Liver (tissue), 8 donors: ENCODE measurements at regions not wholly inside any gene's neighbourhood (a gene's known extent, or its start where the extent isn't known, plus 50 kb on each side); places are given as distances from the start of the nearest gene placed in this dataset.
A peak's percentile ranks its signal among the peaks of the same experiment; 100 is the strongest.

Experiments
- DNase-seq: peaks from one replicate; pipeline ENCODE4 v3.0.0-alpha.2; 2017; ENCODE audit warnings: low spot score
- H3K27ac ChIP-seq, 2 donors: one replicate each; pipeline ENCODE4 v1.7.0; 2013; ENCODE audit warnings: inconsistent platforms in 2 of 2, low read length in 2 of 2, control low read depth in 1 of 2, low read depth in 1 of 2, mild to moderate bottlenecking in 1 of 2
- H3K27me3 ChIP-seq, 4 donors: one replicate each; pipeline versions ENCODE4 v1.6.1 to v1.7.0; 2013; ENCODE audit warnings: low read length in 3 of 4, inconsistent platforms in 1 of 4, mild to moderate bottlenecking in 1 of 4, moderate library complexity in 1 of 4; ENCODE audit not compliant: control insufficient read depth in 4 of 4, insufficient read depth in 4 of 4
- H3K36me3 ChIP-seq, 4 donors: one replicate each; pipeline versions ENCODE4 v1.6.1 to v1.7.0; 2013; ENCODE audit warnings: low read length in 3 of 4, mild to moderate bottlenecking in 3 of 4, low read depth in 1 of 4, moderate library complexity in 1 of 4; ENCODE audit not compliant: control insufficient read depth in 4 of 4, insufficient read depth in 3 of 4
- H3K4me1 ChIP-seq, 4 donors: one replicate each; pipeline versions ENCODE4 v1.6.1 to v1.7.0; 2013; ENCODE audit warnings: low read length in 3 of 4, mild to moderate bottlenecking in 3 of 4, moderate library complexity in 1 of 4; ENCODE audit not compliant: control insufficient read depth in 4 of 4, insufficient read depth in 4 of 4
- H3K4me3 ChIP-seq, 3 donors: one replicate each; pipeline versions ENCODE4 v1.6.1 to v1.7.0; 2013; ENCODE audit warnings: low read length in 3 of 3, control low read depth in 1 of 3, low read depth in 1 of 3, mild to moderate bottlenecking in 1 of 3
- H3K9ac ChIP-seq, 2 donors: one replicate each; pipeline ENCODE4 v1.7.0; 2013; ENCODE audit warnings: low read length in 2 of 2, mild to moderate bottlenecking in 2 of 2, moderate library complexity in 2 of 2, control low read depth in 1 of 2, low read depth in 1 of 2
- H3K9me3 ChIP-seq, 4 donors: one replicate each; pipeline versions ENCODE4 v1.6.1 to v1.7.0; 2013; ENCODE audit warnings: low read length in 3 of 4; ENCODE audit not compliant: control insufficient read depth in 4 of 4
- CTCF ChIP-seq: fragments of 150-350 bp; IDR thresholded peaks from 2 replicates; pipeline ENCODE4 v1.5.1; 2017; ENCODE audit warnings: improper control_type of control experiment, low read depth, low read length; ENCODE audit not compliant: missing input control
- FOXA1 ChIP-seq: IDR thresholded peaks from 2 replicates; pipeline ENCODE4 v1.6.1; 2016; ENCODE audit warnings: antibody characterized with exemption
- GABPA ChIP-seq, 2 donors: IDR thresholded peaks in 1 of 2; conservative IDR thresholded peaks in 1 of 2; 2 replicates each; pipeline ENCODE4 v1.6.1; 2016; ENCODE audit warnings: antibody characterized with exemption in 2 of 2, mild to moderate bottlenecking in 1 of 2, moderate library complexity in 1 of 2
- HNF4A ChIP-seq, 2 donors: conservative IDR thresholded peaks; 2 replicates each; pipeline ENCODE4 v1.6.1; 2016; ENCODE audit warnings: antibody characterized with exemption in 2 of 2, mild to moderate bottlenecking in 2 of 2
- HNF4G ChIP-seq: IDR thresholded peaks from 2 replicates; pipeline ENCODE4 v1.6.1; 2016; ENCODE audit warnings: antibody characterized with exemption
- JUND ChIP-seq, 2 donors: IDR thresholded peaks; 2 replicates each; pipeline ENCODE4 v1.6.1; 2016; ENCODE audit warnings: antibody characterized with exemption in 2 of 2
- NR2F2 ChIP-seq: IDR thresholded peaks from 2 replicates; pipeline ENCODE4 v1.6.1; 2016; ENCODE audit warnings: antibody characterized with exemption
- RAD21 ChIP-seq, 2 donors: IDR thresholded peaks; 2 replicates each; pipeline ENCODE4 v1.6.1; 2016; ENCODE audit warnings: antibody characterized with exemption in 2 of 2, mild to moderate bottlenecking in 2 of 2
- RXRA ChIP-seq, 2 donors: IDR thresholded peaks; 2 replicates each; pipeline ENCODE4 v1.6.1; 2017 to 2018; ENCODE audit warnings: antibody characterized with exemption in 2 of 2, mild to moderate bottlenecking in 1 of 2
- SP1 ChIP-seq: IDR thresholded peaks from 2 replicates; pipeline ENCODE4 v1.6.1; 2018; ENCODE audit warnings: antibody characterized with exemption, mild to moderate bottlenecking
- TAF1 ChIP-seq: conservative IDR thresholded peaks from 2 replicates; pipeline ENCODE4 v1.6.1; 2016; ENCODE audit warnings: antibody characterized with exemption, mild to moderate bottlenecking
- YY1 ChIP-seq: IDR thresholded peaks from 2 replicates; pipeline ENCODE4 v1.6.1; 2016; ENCODE audit warnings: antibody characterized with exemption, mild to moderate bottlenecking
- WGBS: extraction: QIAGEN DNeasy Blood & Tissue Kit; methylation state at CpG from one replicate; pipeline ENCODE4 v1.1.7; 2013; 5-methylcytosine and 5-hydroxymethylcytosine counted together
- TF ChIP-seq, protein P1 (sequence below): IDR thresholded peaks from 2 replicates; pipeline ENCODE4 v1.6.1; 2016; ENCODE audit warnings: antibody characterized with exemption
- TF ChIP-seq, protein P2 (sequence below): IDR thresholded peaks from 2 replicates; pipeline ENCODE4 v1.6.1; 2016; ENCODE audit warnings: antibody characterized with exemption
- donor health status: healthy.
- donor health status: healthy.
- donor health status: healthy.
- donor health status: healthy.
- donor health status: healthy.

DNA sequence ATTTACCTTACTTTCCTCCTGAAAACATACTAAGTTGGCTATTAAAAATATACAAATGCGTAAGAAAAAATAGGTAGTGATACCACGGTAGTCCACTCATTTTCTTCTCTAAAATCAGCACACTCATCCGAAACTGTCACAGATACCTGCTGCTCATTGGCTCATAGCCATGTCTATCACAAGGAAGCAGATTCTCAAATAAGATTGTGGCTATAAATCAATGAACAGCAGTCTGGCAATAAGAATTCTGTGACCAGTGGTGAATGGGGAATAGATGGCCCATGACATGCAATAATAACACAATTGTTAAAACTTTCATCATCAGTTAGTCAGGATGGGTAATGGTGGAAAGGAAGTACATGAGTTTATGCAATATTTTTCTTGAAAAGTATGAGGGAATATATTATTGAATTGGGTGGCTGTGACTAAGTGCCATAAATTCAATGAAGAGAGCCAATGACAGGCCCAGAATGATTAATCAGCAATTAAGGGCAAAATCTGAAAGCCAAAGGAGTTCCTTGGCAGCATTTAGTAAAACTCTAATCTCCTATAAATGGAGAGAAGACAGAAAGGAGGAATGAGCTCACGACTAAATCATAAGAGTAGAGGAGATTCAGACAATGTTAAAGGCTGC, 202.3 kb upstream of the NEIL3 start:
- H3K4me3 ChIP-seq, result no peak overlapping the region
- H3K9ac ChIP-seq, result no peak overlapping the region
- no peak for DNase-seq
- no peaks in the 10 kb centered on the region for H3K4me1 ChIP-seq
- no peaks in the 10 kb centered on the region for H3K27me3 ChIP-seq
- no peak overlapping the region for H3K27ac ChIP-seq
- TF ChIP-seq SP1, result no peak
- TF ChIP-seq, protein P1, sequence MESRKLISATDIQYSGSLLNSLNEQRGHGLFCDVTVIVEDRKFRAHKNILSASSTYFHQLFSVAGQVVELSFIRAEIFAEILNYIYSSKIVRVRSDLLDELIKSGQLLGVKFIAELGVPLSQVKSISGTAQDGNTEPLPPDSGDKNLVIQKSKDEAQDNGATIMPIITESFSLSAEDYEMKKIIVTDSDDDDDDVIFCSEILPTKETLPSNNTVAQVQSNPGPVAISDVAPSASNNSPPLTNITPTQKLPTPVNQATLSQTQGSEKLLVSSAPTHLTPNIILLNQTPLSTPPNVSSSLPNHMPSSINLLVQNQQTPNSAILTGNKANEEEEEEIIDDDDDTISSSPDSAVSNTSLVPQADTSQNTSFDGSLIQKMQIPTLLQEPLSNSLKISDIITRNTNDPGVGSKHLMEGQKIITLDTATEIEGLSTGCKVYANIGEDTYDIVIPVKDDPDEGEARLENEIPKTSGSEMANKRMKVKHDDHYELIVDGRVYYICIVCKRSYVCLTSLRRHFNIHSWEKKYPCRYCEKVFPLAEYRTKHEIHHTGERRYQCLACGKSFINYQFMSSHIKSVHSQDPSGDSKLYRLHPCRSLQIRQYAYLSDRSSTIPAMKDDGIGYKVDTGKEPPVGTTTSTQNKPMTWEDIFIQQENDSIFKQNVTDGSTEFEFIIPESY, result no peak
- no peak for TF ChIP-seq JUND (IDR thresholded peaks at IDR 0.05)
- TF ChIP-seq CTCF, result no peak
- TF ChIP-seq HNF4G, result no peak
- TF ChIP-seq NR2F2, result no peak
- no peak for TF ChIP-seq TAF1
- no peak for TF ChIP-seq FOXA1
- TF ChIP-seq RAD21 (IDR thresholded peaks at IDR 0.05), result no peak
- no peak for TF ChIP-seq GABPA (IDR thresholded peaks at IDR 0.05 in 1 of 2, conservative IDR thresholded peaks at IDR 0.05 in 1 of 2)
- no peaks in the 10 kb centered on the region for H3K36me3 ChIP-seq
- WGBS, result 53% methylated on average over 4 of the region's 4 CpGs
- no peaks in the 10 kb centered on the region for H3K9me3 ChIP-seq

GRCh38 chr4:177108708-177109107, 201.0 kb upstream of the NEIL3 start:
- WGBS, result 69% methylated on average over 1 of the region's 1 CpG
- Histone ChIP-seq H3K27me3 (no peaks in the 10 kb centered on the region), H3K9ac (no peak overlapping the region), H3K4me3 (no peak overlapping the region), H3K9me3 (no peaks in the 10 kb centered on the region), H3K27ac (no peak overlapping the region), H3K36me3 (no peaks in the 10 kb centered on the region), H3K4me1 (no peaks in the 10 kb centered on the region)
- no peak for DNase-seq
- TF ChIP-seq NR2F2 (no peak), YY1 (no peak), RAD21 (IDR thresholded peaks at IDR 0.05) (peak; percentile 27 to 33)

DNA sequence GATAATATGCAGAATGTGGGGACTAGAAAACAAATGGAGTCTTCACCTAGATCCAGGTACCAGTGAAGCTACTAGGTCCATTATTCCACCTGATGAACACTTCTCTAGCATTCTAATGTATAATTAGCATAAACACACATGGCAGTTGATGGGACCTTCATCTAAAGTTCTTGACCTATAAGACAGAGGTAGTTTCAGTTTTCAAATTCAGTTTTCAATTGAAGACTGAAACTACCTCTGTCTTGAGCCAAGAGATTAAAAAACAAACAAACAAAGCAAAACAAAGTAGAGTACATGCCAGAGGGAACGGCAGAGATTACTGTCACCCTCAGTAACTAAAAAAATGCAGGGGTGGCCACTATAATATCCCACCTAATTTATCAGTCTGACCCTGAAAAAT, 199.9 kb upstream of the NEIL3 start:
- Histone ChIP-seq H3K4me3 (no peak overlapping the region), H3K27ac (no peak overlapping the region), H3K4me1 (no peaks in the 10 kb centered on the region), H3K36me3 (no peaks in the 10 kb centered on the region), H3K9me3 (no peaks in the 10 kb centered on the region), H3K9ac (no peak overlapping the region), H3K27me3 (no peaks in the 10 kb centered on the region)
- no peak for TF ChIP-seq GABPA (IDR thresholded peaks at IDR 0.05 in 1 of 2, conservative IDR thresholded peaks at IDR 0.05 in 1 of 2)
- TF ChIP-seq HNF4A (conservative IDR thresholded peaks at IDR 0.05), result no peak
- TF ChIP-seq CTCF, result no peak
- TF ChIP-seq RXRA (IDR thresholded peaks at IDR 0.05), result no peak
- TF ChIP-seq, protein P2, sequence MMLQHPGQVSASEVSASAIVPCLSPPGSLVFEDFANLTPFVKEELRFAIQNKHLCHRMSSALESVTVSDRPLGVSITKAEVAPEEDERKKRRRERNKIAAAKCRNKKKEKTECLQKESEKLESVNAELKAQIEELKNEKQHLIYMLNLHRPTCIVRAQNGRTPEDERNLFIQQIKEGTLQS, result no peak
- TF ChIP-seq NR2F2, result no peak
- no peak for TF ChIP-seq FOXA1
- 63% methylated on average over 1 of the region's 1 CpG for WGBS
- DNase-seq, result no peak
